Fibroblast of skin of left quadriceps (primary cell): ENCODE measurements at regions not wholly inside any gene's neighbourhood (a gene's known extent, or its start where the extent isn't known, plus 50 kb on each side); places are given as distances from the start of the nearest gene placed in this dataset.

Source experiments
- DNase-seq, 2 experiments: peaks; one replicate each; pipeline ENCODE4 v3.0.0-alpha.2; 2013; ENCODE audit warnings: low read depth in 2 of 2

- no peak for DNase-seq
Measured at GRCh38 chr12:43015090-43015737, 425.7 kb upstream of the PRICKLE1 start.

DNA sequence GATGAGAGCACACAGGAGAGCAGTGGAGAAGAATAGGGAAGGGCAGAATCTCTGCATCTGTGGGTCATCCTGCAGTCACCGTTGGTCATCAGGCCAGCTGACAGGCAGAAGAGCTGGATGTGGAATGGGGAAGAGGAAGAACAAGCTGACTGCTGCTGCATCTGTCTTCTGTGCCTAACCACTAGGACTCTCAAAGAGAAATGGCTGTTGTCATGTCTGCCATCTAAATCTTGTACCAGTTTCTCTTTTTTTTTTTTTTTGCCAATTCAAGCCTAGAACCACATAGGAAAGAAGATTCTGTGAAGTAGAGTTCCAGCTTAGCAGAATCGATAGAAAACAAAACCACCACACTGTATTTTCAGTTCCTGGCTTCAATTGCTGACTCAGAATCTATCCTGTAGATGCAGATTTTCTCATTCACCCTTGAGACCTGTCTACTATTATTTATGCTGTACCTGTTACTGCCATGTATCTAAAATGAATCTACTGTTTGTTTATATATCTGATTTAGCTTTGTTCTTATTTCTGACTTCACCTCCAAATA, 421.9 kb upstream of the PRICKLE1 start:
- no peak for DNase-seq

DNA sequence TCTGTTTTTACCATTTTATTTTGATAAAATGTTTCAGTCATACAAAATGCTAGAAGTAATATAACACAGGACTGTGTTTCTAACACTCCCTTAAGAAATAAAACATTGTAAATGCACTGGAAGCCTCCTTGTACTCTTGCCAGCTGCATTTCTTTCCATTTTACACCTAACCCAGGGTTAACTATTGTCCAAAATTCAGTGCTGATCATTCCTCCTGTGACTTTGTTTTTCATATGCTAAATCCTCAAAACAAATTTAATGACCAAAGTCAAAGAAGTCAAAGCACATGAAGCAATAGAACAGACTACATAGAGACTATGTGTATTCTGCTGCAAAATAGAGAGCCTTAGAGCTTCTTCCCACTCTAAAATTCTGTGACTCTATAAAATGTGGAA, 420.3 kb upstream of the PRICKLE1 start:
- DNase-seq: no peak

DNA sequence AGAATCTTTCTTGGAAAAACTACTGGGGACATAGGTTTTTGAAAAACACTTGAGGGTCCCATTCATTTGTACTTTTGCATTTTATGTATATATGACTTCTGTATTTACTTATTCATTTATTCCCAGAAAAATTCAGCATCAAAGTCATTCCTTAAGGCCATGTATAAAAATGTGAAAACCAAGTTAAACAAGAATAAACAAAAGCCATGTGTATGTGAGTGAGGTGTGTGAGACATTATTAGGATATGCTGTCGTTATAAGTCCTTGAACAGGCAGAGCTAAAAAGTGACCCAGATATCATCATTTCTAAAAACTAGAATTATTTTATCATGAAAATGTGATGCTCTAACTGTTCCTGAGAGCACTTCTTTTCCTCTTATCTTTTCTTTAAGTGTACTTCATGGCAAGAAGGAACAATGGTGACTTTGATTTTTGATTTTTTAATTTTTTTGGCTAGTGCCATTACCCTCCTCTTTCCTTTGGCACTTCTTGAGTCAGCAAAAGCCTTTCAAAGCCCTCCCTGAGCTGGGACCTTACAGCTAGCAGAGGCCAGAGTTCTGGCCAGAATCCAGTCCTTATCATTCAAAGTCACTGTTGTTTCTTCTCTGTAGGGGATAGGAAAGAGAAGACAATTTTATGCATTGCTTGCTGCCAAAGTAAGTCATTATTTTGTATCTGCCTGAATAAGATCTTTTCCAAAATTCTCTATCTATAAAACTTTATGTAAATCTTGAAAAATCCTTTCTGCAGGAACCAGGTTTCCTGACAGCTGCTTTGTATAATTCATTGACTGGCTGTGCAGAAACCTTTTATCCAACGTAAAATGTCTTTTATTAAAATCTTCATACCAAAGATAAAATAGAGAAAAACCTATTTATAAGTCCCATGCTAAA, 419.7 kb upstream of the PRICKLE1 start:
- no peak for DNase-seq

- no peak for DNase-seq
Measured at GRCh38 chr12:43004908-43005307, 415.4 kb upstream of the PRICKLE1 start.

- DNase-seq: no peak
Measured at GRCh38 chr12:43004141-43004540, 414.6 kb upstream of the PRICKLE1 start.

- DNase-seq: no peak
Measured at GRCh38 chr12:42996869-42997431, 407.4 kb upstream of the PRICKLE1 start.

- no peak for DNase-seq
Measured at GRCh38 chr12:42992826-42993225, 403.3 kb upstream of the PRICKLE1 start.

DNA sequence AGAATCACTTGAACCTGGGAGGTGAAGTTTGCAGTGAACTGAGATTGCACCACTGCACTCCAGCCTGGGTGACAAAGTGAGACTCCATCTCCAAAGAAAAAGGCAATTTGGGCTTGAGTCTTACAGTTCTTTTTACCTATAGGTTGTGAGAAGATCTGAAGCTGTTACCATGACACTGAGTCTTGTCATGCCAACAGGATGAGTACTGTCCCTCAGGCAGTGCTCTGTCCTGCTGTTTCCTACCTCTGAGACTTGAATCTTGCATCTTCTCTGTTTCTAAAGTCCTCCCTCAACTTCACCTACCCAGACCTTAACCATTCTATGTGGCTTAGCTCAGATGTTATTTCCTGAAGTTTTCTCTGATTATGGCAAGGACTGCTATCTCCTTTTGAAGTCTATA, 400.8 kb upstream of the PRICKLE1 start:
- DNase-seq: no peak

- no peak for DNase-seq
Measured at GRCh38 chr12:42987216-42987650, 397.7 kb upstream of the PRICKLE1 start.

- no peak for DNase-seq
Measured at GRCh38 chr12:42985506-42985905, 396.0 kb upstream of the PRICKLE1 start.

DNA sequence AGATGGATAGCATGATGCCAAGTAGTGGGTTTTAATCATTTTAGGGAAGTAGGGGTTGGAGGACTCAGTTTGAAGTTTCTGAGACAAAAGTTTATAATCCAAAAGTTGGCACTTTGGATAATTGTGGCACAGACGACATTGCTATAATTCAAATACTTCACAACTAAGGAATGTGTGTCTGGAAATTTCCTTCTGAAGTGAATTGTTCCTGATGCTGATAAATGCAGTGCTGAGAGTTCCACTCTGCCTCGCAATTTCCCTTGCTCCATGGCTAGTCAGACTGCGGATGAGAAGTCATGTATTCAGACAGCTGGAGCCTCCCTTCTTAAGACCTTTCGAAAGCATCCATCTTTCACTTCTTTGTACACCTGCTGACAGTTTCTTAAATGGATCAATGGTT, 393.3 kb upstream of the PRICKLE1 start:
- no peak for DNase-seq

- no peak for DNase-seq
Measured at GRCh38 chr12:42981379-42981778, 391.8 kb upstream of the PRICKLE1 start.

GRCh38 chr12:42980441-42980840, 390.9 kb upstream of the PRICKLE1 start:
- DNase-seq: no peak

DNA sequence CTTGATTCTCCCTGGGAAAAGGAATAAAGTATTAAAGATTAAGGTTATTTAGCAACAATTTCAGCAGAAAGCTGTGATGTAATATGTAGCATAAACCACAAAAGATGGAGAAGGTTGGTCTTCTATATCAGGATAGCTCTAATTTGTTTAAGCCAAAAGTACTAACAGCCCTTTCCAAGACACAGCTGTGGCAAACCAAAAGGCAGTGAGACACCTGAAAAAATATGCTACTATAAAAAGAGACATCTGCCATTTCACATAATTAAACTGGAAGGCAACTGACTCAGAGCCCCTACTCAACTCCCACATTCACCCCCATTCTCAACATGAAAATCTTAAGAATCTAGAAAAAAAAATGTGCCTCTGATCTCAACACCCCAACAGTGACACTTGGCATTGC, 390.2 kb upstream of the PRICKLE1 start:
- no peak for DNase-seq

DNA sequence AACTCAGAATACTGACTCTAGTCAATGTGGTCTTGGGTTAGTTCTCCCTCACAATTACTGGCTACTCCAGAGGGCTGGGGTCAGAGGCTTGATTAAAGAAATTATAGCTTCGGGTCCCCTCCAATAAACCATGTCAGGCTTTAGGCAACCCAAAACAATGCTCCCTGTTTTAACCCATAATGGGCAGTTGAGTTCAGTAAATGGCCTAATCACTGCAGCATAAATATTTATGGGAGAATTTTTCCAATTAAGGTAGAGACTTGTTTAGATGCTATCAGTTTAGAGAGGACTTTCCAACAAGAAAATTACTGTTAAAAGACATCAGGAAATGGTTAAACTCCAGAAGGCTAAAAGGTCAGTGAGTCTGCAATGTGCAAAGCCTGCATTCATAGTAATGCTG, 389.2 kb upstream of the PRICKLE1 start:
- no peak for DNase-seq

DNA sequence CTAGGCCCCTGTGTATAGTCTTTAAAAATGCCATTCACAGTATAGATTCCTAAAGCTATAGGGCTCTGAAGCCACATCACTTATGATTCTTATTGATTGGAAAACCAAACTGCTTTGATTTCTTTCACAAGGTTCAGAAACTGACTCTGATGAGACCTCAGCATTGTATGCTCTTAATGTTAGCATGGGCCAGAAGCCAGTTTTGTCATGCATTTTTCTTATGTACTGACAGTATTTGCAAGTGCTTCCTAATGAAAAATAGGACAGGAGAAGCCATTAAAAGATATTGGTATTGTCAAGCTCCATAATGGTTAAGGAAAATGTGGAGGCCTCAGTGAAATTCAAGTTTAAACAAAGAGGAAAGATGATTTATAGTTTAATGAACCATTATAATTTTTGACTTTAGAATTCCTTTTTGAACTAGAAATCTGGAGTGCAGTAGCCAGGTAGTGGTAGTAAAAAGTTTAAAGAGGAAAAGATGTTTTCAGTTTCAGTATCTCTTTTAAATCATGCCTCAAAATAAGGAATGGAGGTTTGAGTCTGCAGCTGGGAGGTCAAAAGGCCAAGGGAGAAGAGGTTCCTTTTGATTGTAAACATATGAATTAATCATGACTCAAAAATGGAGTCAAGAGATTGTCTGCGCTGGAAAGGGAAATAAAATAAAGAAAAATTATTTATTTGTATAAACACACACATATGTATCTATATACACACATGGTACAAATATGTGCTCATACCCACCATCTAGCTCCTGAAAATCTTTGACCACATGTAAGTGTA, 388.1 kb upstream of the PRICKLE1 start:
- no peak for DNase-seq

GRCh38 chr12:42976620-42977019, 387.1 kb upstream of the PRICKLE1 start:
- no peak for DNase-seq

- no peak for DNase-seq
Measured at GRCh38 chr12:42976122-42976521, 386.6 kb upstream of the PRICKLE1 start.

- no peak for DNase-seq
Measured at GRCh38 chr12:42969355-42969754, 379.8 kb upstream of the PRICKLE1 start.

DNA sequence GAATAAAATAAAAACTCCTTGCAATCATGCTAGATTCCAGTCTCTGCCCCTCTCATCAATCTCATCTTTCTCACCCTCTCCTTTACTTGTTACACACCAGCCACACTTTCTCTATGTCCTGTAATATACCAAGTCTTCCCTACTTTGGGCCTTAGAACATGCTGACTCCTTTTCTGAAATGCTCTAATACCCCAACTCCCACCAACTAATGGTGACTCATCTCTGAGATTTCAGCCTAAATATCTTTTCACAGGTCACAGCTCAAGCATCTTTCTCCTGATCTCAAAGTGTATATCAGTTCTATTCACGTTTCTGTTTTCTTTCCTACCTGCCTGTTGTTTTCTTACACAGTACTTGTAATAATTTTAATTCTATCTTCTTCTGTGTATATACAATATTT, 378.9 kb upstream of the PRICKLE1 start:
- DNase-seq: no peak

GRCh38 chr12:42967850-42968249, 378.3 kb upstream of the PRICKLE1 start:
- no peak for DNase-seq
